ENCODE measurements at regions not wholly inside any gene's neighbourhood (a gene's known extent, or its start where the extent isn't known, plus 50 kb on each side); places are given as distances from the start of the nearest gene placed in this dataset.

GRCh38 chr11:79949574-79949973 lies 508.7 kb upstream of the TENM4 start:
- TF ChIP-seq CTCF (conservative IDR thresholded peaks at IDR 0.05; ENCODE audit: low read length) (no peak), EZH2phosphoT487 (IDR thresholded peaks at IDR 0.05; ENCODE audit: borderline replicate concordance, low read depth, low read length) (no peak)
